Hepatocyte (in vitro differentiated cells): ENCODE measurements at regions not wholly inside any gene's neighbourhood (a gene's known extent, or its start where the extent isn't known, plus 50 kb on each side); places are given as distances from the start of the nearest gene placed in this dataset.

ENCODE experiments used
- DNase-seq: peaks from one replicate; pipeline ENCODE4 v3.0.0-alpha.2; 2016; ENCODE audit warnings: low spot score
- H2AFZ ChIP-seq: fragments of 200-600 bp; sonication (generic); 2 replicates; pipeline ENCODE4 v1.6.0; 2016; ENCODE audit warnings: antibody characterized with exemption, mild to moderate bottlenecking
- H3K27ac ChIP-seq: fragments of 200-600 bp; sonication (generic); 2 replicates; pipeline ENCODE4 v1.5.1; 2016; ENCODE audit warnings: mild to moderate bottlenecking
- H3K27me3 ChIP-seq: fragments of 200-600 bp; sonication (generic); 2 replicates; pipeline ENCODE4 v1.6.1; 2016
- H3K36me3 ChIP-seq: fragments of 200-600 bp; sonication (generic); replicated peaks from 2 replicates; pipeline ENCODE4 v1.5.1; 2016; ENCODE audit warnings: low read depth; ENCODE audit not compliant: insufficient read depth
- H3K4me1 ChIP-seq: fragments of 200-600 bp; sonication (generic); 2 replicates; pipeline ENCODE4 v1.5.1; 2016; ENCODE audit warnings: mild to moderate bottlenecking, moderate library complexity; ENCODE audit not compliant: insufficient read depth
- H3K4me2 ChIP-seq: fragments of 200-600 bp; sonication (generic); 2 replicates; pipeline ENCODE4 v1.6.0; 2016
- H3K4me3 ChIP-seq: fragments of 200-600 bp; sonication (generic); 2 replicates; pipeline ENCODE4 v1.5.1; 2016; ENCODE audit warnings: mild to moderate bottlenecking
- H3K79me2 ChIP-seq: fragments of 200-600 bp; sonication (generic); 2 replicates; pipeline ENCODE4 v1.6.0; 2017; ENCODE audit warnings: mild to moderate bottlenecking
- H3K9me2 ChIP-seq: fragments of 200-600 bp; sonication (generic); replicated peaks from 2 replicates; pipeline ENCODE4 v1.6.0; 2017; ENCODE audit warnings: mild to moderate bottlenecking; ENCODE audit not compliant: insufficient read depth
- H3K9me3 ChIP-seq: fragments of 200-600 bp; sonication (generic); 2 replicates; pipeline ENCODE4 v1.5.1; 2016; ENCODE audit warnings: low read depth, mild to moderate bottlenecking
- H4K20me1 ChIP-seq: fragments of 200-600 bp; sonication (generic); 2 replicates; pipeline ENCODE4 v1.6.0; 2016; ENCODE audit warnings: mild to moderate bottlenecking; ENCODE audit not compliant: insufficient read depth, poor library complexity, severe bottlenecking
- CTCF ChIP-seq: fragments of 200-600 bp; sonication (generic); IDR thresholded peaks from 2 replicates; pipeline ENCODE4 v1.5.1; 2016; ENCODE audit warnings: antibody characterized with exemption, mild to moderate bottlenecking; ENCODE audit not compliant: poor library complexity
- EZH2 ChIP-seq: fragments of 200-600 bp; sonication (generic); IDR thresholded peaks from 2 replicates; pipeline ENCODE4 v1.6.1; 2016; ENCODE audit warnings: antibody characterized with exemption, mild to moderate bottlenecking, borderline replicate concordance
- EZH2phosphoT487 ChIP-seq: fragments of 200-600 bp; sonication (generic); IDR thresholded peaks from one replicate; pipeline ENCODE4 v1.6.1; 2018; ENCODE audit warnings: antibody characterized with exemption, mild to moderate bottlenecking, low read depth, moderate library complexity; ENCODE audit not compliant: unreplicated experiment, severe bottlenecking
- WGBS: methylation state at CpG from one replicate; pipeline ENCODE4 v1.1.6; 2016; ENCODE audit warnings: low lambda C conversion rate; ENCODE audit errors: missing lambda C conversion rate; 5-methylcytosine and 5-hydroxymethylcytosine counted together

GRCh38 chr5:113678202-113678601 is 164.7 kb downstream of the YTHDC2 start:
- H3K36me3 ChIP-seq = no peaks in the 10 kb centered on the region
- WGBS = 5% methylated on average over 1 of the region's 1 CpG
- DNase-seq = no peak
- no peak overlapping the region for H3K27ac ChIP-seq
- no peak overlapping the region for H3K4me3 ChIP-seq
- no peaks in the 10 kb centered on the region for H3K9me2 ChIP-seq
- no peaks in the 10 kb centered on the region for H4K20me1 ChIP-seq
- no peaks in the 10 kb centered on the region for H3K79me2 ChIP-seq
- no peaks in the 10 kb centered on the region for H3K4me1 ChIP-seq
- no peaks in the 10 kb centered on the region for H3K27me3 ChIP-seq
- TF ChIP-seq EZH2phosphoT487 (no peak), CTCF (no peak)
- H3K9me3 ChIP-seq = no peaks in the 10 kb centered on the region
- H2AFZ ChIP-seq = no peak overlapping the region
- no peak overlapping the region for H3K4me2 ChIP-seq

DNA sequence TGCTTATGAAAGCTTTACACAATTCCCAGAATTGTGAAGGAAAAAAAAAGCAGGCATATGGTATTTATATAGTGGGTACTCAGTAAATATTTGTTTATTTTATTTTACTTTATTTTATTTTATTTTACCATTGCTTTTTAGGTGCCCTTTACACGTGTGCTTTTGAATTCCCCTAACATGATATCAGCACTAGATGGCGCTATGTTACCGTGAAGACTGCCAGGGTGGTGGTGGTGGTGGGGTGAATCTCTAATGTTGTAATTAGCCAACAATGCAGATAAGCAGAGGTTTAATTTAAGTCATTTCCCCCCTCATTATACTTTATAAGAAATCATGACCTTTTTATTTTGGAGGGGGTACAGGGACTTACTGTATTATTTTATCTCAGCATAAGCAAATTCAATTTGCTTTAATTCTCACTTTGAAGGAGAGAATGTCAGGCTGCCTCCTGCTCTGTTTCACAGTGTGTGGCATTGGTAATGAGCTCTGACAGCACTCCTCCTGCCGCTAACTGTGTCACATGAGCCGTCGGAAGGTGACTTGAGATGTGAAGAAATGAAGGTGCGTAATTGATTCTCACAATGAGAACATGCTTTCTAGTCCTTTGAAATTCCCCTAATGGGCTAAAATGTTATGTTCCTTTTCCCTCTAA is 165.6 kb downstream of the YTHDC2 start:
- WGBS = 22% methylated on average over 7 of the region's 7 CpGs

GRCh38 chr5:113680534-113680933 is 167.0 kb downstream of the YTHDC2 start:
- no peak overlapping the region for H2AFZ ChIP-seq
- H3K9me3 ChIP-seq = no peaks in the 10 kb centered on the region
- no peaks in the 10 kb centered on the region for H3K9me2 ChIP-seq
- no peaks in the 10 kb centered on the region for H3K27me3 ChIP-seq
- H3K4me3 ChIP-seq = no peak overlapping the region
- H4K20me1 ChIP-seq = no peaks in the 10 kb centered on the region
- no peaks in the 10 kb centered on the region for H3K79me2 ChIP-seq
- no peak for DNase-seq
- H3K27ac ChIP-seq = no peak overlapping the region
- no peaks in the 10 kb centered on the region for H3K36me3 ChIP-seq
- no peak overlapping the region for H3K4me2 ChIP-seq
- WGBS = 51% methylated on average over 2 of the region's 2 CpGs
- no peaks in the 10 kb centered on the region for H3K4me1 ChIP-seq
- TF ChIP-seq EZH2 = no peak
- no peak for TF ChIP-seq CTCF
- no peak for TF ChIP-seq EZH2phosphoT487

More for the DNA sequence above, 165.6 kb downstream of the YTHDC2 start:
- no peak overlapping the region for H3K4me2 ChIP-seq
- H3K4me1 ChIP-seq = no peaks in the 10 kb centered on the region
- no peak overlapping the region for H3K4me3 ChIP-seq
- no peaks in the 10 kb centered on the region for H4K20me1 ChIP-seq
- H3K36me3 ChIP-seq = no peaks in the 10 kb centered on the region
- peak; percentile 70 for DNase-seq
- H2AFZ ChIP-seq = no peak overlapping the region
- H3K9me3 ChIP-seq = no peaks in the 10 kb centered on the region
- no peaks in the 10 kb centered on the region for H3K79me2 ChIP-seq
- no peaks in the 10 kb centered on the region for H3K9me2 ChIP-seq
- no peaks in the 10 kb centered on the region for H3K27me3 ChIP-seq
- no peak overlapping the region for H3K27ac ChIP-seq
- TF ChIP-seq EZH2 = no peak
- TF ChIP-seq EZH2phosphoT487 = no peak
- TF ChIP-seq CTCF = peak; percentile 86
